HPDE6-E6E7 (cell line): ENCODE measurements at regions not wholly inside any gene's neighbourhood (a gene's known extent, or its start where the extent isn't known, plus 50 kb on each side); places are given as distances from the start of the nearest gene placed in this dataset.
"Not testable (repeated sequence)": the region's sequence is repeated elsewhere in the genome, so short reads cannot be mapped to it uniquely, and the experiment has no call there.

Source experiments
- DNase-seq: peaks from one replicate; pipeline ENCODE4 v3.0.0; 2011; ENCODE audit warnings: missing footprints; ENCODE audit errors: extremely low spot score

- no peak for DNase-seq
Measured at GRCh38 chrX:137646472-137646871, 80.5 kb downstream of the ZIC3 start.

- no peak for DNase-seq
Measured at GRCh38 chrX:137651647-137652046, 85.7 kb downstream of the ZIC3 start.

GRCh38 chrX:137652086-137652485 is 86.2 kb downstream of the ZIC3 start:
- DNase-seq, result no peak

DNA sequence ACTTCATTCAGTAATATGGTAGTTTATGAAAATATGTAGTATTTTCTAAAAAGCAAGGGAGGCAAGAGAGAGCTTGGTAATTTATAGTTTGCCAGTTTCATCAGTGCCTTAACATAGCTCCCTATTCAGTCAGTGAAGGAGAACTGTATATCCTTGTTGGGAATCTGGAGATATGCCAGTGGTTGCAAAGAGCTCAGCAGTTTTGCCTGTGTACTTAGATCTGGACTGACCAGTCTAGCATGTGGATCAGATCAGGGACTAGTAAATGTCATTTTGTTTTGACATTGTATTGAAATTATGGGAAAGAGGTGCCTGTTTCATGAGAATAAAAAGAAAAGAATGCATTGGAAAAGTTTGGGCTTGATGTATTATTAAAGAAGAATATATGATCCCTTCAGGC is 88.6 kb downstream of the ZIC3 start:
- no peak for DNase-seq

DNA sequence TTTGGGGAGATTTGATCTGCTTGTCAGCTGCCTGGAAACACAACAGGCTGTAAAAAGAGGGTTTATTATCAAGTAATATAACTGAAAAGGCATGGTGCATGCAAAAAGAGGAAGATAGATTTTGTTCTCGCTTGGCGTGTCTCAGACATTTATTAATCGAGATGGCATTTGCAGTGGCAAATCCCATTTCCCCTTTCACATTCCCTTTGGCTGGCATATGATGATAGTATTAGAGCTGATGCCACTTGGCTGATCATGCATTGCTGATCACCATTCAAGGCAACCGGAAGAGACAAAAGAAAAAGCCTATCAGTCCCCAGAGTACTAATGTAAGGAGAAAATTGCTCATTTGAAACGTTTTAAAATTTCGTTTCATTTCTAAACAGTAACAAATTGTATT is 101.8 kb downstream of the ZIC3 start:
- DNase-seq, result no peak

- DNase-seq, result no peak
Measured at GRCh38 chrX:137684591-137684990, 118.7 kb downstream of the ZIC3 start.

- no peak for DNase-seq
Measured at GRCh38 chrX:137695417-137695816, 129.5 kb downstream of the ZIC3 start.

GRCh38 chrX:137707348-137707747 is 141.4 kb downstream of the ZIC3 start:
- DNase-seq, result no peak

- DNase-seq, result no peak
Measured at GRCh38 chrX:137742846-137743245, 176.9 kb downstream of the ZIC3 start.

DNA sequence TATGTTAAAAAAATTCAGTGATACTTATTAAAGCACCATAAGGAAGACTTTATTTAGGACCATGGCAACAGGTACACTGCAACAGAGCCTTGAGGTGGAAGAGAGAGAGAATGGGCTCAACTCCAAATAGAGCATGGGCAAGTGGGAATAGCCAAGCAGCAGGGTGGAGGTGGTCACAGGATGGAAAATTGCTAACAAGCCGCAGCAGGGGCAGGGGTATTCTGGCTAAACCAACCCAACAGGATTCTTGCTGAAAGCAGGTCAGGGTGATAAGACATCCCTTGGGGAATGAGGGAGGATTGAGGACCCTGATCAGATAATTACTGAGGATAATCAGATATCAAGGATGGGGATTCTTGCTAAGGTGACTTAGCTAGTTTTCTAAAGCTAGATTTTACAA is 177.5 kb downstream of the ZIC3 start:
- no peak for DNase-seq

GRCh38 chrX:137746289-137746688 is 180.4 kb downstream of the ZIC3 start:
- no peak for DNase-seq

GRCh38 chrX:137747244-137748043 is 181.5 kb downstream of the ZIC3 start:
- no peak for DNase-seq

GRCh38 chrX:137748827-137749226 is 182.9 kb downstream of the ZIC3 start:
- DNase-seq, result no peak

GRCh38 chrX:137749246-137749645 is 183.3 kb downstream of the ZIC3 start:
- DNase-seq, result no peak

GRCh38 chrX:137771537-137771936 is 205.6 kb downstream of the ZIC3 start:
- no peak for DNase-seq

- DNase-seq, result no peak
Measured at GRCh38 chrX:137792214-137792613, 226.3 kb downstream of the ZIC3 start.

DNA sequence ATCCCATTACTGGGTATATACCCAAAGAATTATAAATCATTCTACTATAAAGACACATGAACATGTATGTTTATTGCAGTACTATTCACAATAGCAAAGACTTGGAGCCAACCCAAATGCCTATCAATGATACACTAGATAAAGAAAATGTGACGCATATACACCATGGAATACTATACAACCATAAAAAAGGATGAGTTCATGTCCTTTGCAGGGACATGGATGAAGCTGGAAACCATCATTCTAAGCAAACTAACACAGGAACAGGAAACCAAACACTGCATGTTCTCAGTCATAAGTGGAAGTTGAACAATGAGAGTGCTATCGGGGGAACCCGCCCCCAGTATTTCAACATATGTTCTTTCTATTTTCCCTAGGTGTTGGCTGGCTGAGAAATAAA is 232.0 kb downstream of the ZIC3 start:
- DNase-seq, result not testable (repeated sequence)

GRCh38 chrX:137823257-137823656 is 257.3 kb downstream of the ZIC3 start:
- DNase-seq, result no peak

GRCh38 chrX:137847376-137847775 is 281.4 kb downstream of the ZIC3 start:
- no peak for DNase-seq

DNA sequence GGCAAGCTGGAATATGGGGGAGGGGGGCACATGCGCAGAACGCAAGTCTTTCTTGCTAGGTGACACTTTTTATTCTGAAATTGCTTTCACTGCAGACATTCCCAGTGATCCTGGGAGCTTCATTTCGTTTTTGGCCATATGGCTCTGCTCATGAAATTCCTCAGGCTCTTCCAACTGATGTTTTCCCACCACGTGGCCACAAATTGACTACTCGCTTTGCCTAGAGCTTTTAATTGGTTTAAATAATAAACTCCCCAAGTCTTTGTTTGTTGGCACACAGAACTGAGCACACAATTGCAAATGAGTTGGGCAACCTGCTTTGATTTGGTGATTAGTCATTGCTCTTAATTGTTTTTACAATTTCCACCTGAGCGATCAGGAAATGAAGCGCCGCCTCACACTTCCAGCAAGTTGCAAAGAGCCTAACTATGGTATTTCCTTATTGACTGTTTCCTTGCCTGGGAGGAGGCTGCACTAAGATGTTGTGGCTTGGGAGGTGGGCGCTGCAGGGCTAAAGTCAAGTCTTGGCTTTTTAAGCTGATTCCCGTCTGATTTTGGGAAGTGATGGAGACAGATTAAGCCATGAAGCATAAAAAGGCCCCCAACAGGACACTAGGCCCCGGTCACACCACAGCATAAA is 282.5 kb downstream of the ZIC3 start:
- DNase-seq, result no peak

GRCh38 chrX:137852502-137852901 is 286.6 kb downstream of the ZIC3 start:
- DNase-seq, result no peak

GRCh38 chrX:137855490-137855889 is 289.6 kb downstream of the ZIC3 start:
- DNase-seq, result no peak

DNA sequence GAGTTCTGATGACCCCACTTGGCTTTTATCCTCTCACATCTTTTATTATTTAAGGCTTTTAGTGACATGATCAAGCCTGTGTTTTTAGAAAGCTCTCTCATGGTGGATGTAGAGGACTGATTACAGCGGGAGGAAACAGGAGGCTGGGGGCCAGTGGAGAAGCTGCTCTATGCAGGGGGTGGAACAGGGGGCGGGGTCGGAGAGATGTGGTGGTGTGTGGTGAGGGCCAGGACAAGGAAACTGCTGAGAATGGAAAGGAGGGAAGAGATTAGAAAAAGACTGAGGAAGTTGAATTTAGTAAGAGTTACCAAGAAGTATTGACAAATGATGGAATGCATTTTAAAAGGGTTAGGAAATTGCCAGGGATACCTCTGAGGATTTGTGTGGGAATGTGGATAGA is 292.2 kb downstream of the ZIC3 start:
- no peak for DNase-seq

GRCh38 chrX:137878401-137878800 is 312.5 kb downstream of the ZIC3 start:
- DNase-seq, result no peak
